GM12864 (cell line): ENCODE measurements at regions not wholly inside any gene's neighbourhood (a gene's known extent, or its start where the extent isn't known, plus 50 kb on each side); places are given as distances from the start of the nearest gene placed in this dataset.

Experiments
- DNase-seq: peaks from one replicate; pipeline ENCODE4 v3.0.0-alpha.2; 2011; ENCODE audit warnings: low read depth
- H3K4me3 ChIP-seq: 2 replicates; pipeline ENCODE4 v1.5.1; 2011; ENCODE audit warnings: mild to moderate bottlenecking, low read depth, low read length, control low read depth
- CTCF ChIP-seq: IDR thresholded peaks from 2 replicates; pipeline ENCODE4 v1.5.1; 2011; ENCODE audit warnings: low read depth, mild to moderate bottlenecking, moderate library complexity, low read length, control low read depth, inconsistent platforms; ENCODE audit errors: missing control alignments

- TF ChIP-seq CTCF, result no peak
- no peak for DNase-seq
- H3K4me3 ChIP-seq, result no peak overlapping the region
Measured at GRCh38 chr18:77559274-77559910, 309.7 kb downstream of the GALR1 start.

GRCh38 chr18:77560341-77560992, 310.8 kb downstream of the GALR1 start:
- TF ChIP-seq CTCF, result no peak
- peak; percentile 10 for DNase-seq
- H3K4me3 ChIP-seq, result no peak overlapping the region

- H3K4me3 ChIP-seq, result no peak overlapping the region
- no peak for TF ChIP-seq CTCF
Measured at GRCh38 chr18:77566604-77567003, 317.0 kb downstream of the GALR1 start.

GRCh38 chr18:77567205-77567604, 317.6 kb downstream of the GALR1 start:
- H3K4me3 ChIP-seq, result no peak overlapping the region
- no peak for DNase-seq
- TF ChIP-seq CTCF, result no peak

More at GRCh38 chr18:77566604-77567003, 317.0 kb downstream of the GALR1 start:
- no peak for DNase-seq

- DNase-seq, result no peak
Measured at GRCh38 chr18:77571743-77572142, 322.1 kb downstream of the GALR1 start.

GRCh38 chr18:77572537-77572936, 322.9 kb downstream of the GALR1 start:
- H3K4me3 ChIP-seq, result no peak overlapping the region
- TF ChIP-seq CTCF, result no peak
- DNase-seq, result no peak

More at GRCh38 chr18:77571743-77572142, 322.1 kb downstream of the GALR1 start:
- no peak overlapping the region for H3K4me3 ChIP-seq
- no peak for TF ChIP-seq CTCF

- DNase-seq, result no peak
- no peak overlapping the region for H3K4me3 ChIP-seq
- no peak for TF ChIP-seq CTCF
Measured at GRCh38 chr18:77573571-77573970, 323.9 kb downstream of the GALR1 start.
